HG02588 (cell line): ENCODE measurements at regions not wholly inside any gene's neighbourhood (a gene's known extent, or its start where the extent isn't known, plus 50 kb on each side); places are given as distances from the start of the nearest gene placed in this dataset.
"Not testable (repeated sequence)": the region's sequence is repeated elsewhere in the genome, so short reads cannot be mapped to it uniquely, and the experiment has no call there.

ENCODE experiments used
- ATAC-seq: cut with Tn5 transposase; IDR thresholded peaks from one replicate; pipeline ENCODE4 v1.9.1; 2021; ENCODE audit warnings: mild to moderate bottlenecking, moderate library complexity; ENCODE audit not compliant: unreplicated experiment

DNA sequence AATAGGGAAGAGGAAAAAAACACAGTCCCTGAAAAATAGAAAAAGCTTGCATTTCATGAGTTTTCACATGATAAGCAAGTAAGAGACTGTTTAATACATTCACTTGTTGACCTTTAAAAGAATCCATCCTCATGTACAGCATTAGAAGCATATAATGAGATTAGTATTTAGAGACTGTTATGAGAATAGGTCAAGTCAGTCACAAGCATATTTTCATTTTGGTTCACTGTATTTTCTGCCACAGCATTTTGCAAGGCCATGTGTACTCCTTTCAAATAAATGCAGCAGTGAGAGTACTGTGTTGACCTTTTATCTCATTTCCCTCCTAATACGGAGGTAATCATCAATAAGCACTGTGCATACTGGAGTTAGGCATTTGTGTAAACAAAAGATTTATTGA is 162.2 kb upstream of the SETMAR start:
- ATAC-seq = no peak

DNA sequence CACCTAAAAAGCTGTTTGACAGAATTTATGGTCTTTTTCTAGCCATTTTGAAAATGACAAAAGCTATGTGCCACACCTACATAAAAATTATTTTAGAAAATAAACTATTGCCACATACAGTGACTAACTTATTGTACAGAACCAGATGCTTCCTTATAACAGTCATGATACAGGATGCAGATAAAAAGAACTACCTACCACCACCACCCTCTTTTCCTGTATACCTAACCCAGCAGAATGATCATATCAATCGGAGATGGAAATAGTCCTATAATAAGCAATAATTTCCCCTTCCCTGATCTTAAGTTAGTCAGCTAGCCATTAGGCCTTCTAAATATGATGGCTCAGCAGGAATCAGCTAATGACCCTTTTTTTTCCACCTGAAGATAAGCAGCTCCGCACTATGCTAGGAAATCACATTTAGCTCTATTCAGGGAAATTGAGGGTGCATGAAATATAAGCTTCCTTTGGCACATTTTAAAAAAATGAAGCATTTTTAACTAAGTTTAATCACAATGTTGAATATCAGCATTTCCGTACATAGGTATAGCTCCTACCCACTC is 155.5 kb upstream of the SETMAR start:
- ATAC-seq = no peak

DNA sequence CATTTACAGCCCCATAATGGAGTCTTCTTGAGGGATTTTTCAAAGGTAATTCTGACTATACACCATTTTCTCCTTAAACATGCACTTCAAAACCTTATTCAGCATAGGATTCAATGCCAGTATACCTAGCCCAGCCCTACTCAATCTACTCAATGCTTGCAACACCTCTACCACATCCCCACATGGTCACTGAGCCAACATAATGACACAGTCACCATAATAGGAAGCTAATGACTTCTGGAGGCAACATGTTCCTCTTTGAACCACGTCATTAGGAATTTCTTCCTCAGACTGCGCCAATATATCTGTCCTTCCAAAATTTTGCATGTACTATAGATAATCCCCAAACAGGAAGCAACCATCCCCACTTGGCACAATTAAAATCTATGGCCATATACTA is 153.9 kb upstream of the SETMAR start:
- no peak for ATAC-seq

DNA sequence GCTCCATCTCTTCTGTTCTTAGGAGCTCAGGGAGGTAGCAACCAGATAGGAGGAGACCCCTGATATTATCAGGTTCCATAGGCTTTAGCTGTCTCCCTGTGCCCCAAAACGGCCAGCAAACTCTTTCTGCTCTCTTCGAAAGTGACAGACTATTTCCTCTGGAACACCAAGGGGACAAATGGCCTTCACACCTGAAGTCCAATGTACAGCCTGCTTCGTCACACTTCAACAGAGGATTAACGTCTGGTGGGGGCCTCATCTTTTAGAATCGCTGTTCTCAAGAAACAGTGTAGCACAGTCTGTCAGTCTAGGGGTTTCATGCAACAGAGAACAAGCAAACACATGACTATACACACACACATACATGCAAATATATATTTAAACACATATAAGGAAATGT is 152.4 kb upstream of the SETMAR start:
- no peak for ATAC-seq

GRCh38 chr3:4151859-4152258 is 151.3 kb upstream of the SETMAR start:
- no peak for ATAC-seq

DNA sequence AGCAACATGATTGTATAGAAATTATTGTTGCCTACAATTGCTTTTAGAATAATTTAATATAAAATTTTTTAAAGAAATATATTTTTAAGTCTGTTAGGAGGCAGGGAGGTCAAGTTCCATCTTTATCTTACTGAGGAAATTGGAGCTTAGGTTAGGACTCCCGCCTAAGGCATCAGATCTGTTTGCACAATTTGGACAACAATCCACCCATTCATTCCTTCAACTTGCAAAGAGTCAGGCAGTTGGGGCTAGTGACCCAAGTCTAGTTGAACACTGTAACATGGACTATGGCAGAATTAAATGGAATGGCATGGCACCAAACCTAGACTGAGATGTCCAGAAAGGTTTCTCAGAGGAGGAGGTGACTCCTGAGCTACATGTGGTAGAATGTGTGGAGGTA is 149.4 kb upstream of the SETMAR start:
- no peak for ATAC-seq

- no peak for ATAC-seq
Measured at GRCh38 chr3:4158329-4158728, 144.8 kb upstream of the SETMAR start.

- no peak for ATAC-seq
Measured at GRCh38 chr3:4162096-4162495, 141.1 kb upstream of the SETMAR start.

DNA sequence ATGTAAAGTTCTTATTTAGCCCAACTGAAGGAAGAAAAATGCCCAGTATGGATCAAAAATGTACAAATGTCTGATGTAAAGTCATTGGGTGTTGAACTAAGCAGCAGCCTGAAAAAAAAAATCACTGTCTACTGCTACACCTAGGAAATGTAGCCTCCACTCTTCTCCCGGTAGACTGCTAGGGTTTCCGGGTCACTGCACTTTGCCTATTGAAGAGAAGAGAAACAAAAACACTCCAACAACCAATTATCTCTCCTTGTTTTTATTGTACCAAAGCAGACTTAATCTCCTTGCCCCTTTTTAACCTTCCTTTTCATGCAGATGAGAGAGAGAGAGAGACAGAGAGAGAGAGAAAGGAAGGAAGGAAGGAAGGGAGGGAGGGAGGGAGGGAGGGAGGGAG is 140.2 kb upstream of the SETMAR start:
- ATAC-seq = no peak

GRCh38 chr3:4166540-4166939 is 136.6 kb upstream of the SETMAR start:
- ATAC-seq = no peak

- not testable (repeated sequence) for ATAC-seq
Measured at GRCh38 chr3:4167230-4167629, 135.9 kb upstream of the SETMAR start.

DNA sequence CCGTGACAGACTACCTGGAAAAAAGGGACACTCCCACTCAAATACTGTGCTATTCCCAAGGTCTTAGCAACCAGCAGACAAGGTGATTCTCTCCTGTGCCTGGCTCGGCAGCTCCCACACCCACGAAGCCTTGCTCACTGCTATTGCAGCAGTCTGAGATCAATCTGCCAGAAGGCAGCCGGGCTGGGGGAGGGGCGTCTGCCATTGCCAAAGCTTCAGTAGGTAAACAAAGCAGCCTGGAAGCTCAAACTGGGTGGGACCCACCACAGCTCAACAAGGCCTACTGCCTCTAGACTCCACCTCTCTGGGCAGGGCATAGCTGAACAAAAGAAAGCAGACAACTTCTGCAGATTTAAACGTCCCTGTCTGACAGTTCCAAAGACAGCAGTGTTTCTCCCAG is 128.4 kb upstream of the SETMAR start:
- no peak for ATAC-seq

DNA sequence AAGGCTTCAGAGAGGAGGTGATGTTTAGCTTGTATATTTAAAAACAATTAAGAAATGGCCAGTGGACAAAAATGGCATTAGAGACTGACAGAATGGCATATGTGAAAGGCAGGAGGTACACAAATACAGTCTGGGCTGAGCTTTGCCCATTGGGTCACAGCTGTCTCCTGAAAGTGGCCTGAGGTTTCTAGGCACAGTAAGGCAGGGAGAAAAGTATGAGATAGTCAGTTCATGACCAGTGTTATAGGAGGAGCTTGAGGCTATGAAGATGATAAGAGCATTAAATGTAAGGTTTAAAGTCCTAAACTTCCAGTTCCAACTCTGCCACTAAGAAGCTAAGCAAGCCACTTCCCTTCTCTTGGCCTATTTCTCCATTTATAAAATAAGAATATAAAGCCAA is 111.2 kb upstream of the SETMAR start:
- ATAC-seq = no peak

- ATAC-seq = no peak
Measured at GRCh38 chr3:4195006-4195405, 108.2 kb upstream of the SETMAR start.

DNA sequence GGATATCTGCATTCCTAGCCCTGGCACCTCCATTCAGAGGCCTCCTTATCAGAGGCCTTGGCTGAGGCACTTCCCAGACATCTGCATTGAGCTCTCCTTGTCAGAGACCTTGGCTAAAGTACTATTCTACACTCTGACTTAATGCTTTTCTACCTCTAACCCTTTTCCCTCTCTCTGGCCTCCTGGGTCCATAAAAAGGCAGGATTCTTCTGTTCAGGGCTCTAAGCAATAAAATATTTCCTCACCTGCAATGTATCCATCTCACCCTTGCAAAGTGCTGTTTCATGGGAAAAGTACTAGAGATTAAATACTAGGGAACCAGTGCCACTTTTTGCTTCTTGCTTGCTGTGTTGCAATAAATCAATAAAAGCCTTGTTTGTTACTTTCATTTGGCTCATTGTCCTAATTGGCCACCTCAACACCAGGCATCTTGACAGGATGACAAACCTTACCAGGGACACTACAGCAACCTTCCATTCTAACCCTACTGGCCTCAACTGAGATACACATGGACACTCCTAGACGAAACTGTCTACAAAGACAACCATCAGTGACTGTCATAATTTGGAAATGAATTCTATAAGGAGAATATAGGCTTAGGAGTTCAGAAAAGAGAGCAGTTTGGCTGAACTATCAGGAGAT is 106.5 kb upstream of the SETMAR start:
- no peak for ATAC-seq

GRCh38 chr3:4197670-4198069 is 105.5 kb upstream of the SETMAR start:
- ATAC-seq = no peak

DNA sequence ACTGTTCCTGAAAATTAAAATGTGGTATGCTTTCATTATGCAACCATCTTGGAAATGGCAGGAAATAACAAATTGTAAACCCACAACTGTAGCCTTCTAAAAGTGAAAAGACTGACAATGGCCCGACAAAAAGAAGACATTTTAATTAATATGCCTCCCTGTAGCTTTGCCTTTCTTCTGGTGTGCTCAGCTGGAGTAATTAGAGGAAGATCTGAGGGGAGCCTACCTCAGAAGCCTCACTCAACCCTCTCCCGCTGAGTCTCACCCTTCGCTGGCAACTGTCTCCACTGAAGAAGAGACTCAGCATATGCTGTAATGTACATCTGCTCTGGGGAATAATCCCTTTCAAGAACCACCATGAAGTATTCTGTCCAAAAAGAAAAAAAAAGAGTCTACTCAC is 104.7 kb upstream of the SETMAR start:
- ATAC-seq = no peak

DNA sequence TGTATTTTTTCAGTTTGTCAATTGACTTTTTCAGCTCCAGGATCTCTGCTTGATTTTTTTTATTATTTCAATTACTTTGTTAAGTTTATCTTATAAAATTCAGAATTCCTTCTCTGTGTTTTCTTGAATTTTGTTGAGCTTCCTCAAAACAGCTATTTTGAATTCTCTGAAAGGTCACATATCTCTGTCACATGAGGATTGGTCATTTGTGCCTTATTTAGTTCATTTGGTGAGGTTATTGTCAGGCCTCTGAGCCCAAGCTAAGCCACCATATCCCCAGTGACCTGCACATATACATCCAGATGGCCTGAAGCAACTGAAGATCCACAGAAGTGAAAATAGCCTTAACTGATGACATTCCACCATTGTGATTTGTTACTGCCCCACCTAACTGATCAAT is 98.4 kb upstream of the SETMAR start:
- ATAC-seq = not testable (repeated sequence)

DNA sequence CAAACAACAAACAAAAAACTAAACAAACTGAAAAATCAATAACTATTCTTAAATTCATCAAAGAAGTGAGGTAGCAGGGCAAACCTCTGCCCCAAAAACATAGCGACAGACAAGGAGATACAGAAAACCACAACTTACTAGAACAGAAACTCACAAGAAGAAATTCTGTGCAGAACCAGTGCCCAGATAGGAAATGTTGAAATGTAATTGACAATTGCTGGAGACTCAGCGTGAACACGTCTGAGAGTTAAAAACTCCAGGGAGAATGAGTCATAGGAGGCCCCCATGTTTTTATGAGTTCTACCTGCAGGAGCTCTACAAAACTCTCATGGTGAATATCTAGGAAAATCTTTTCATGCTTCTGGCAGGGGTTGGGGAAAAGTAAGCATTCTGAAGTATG is 95.5 kb upstream of the SETMAR start:
- ATAC-seq = no peak

- ATAC-seq = no peak
Measured at GRCh38 chr3:4208556-4208955, 94.6 kb upstream of the SETMAR start.

DNA sequence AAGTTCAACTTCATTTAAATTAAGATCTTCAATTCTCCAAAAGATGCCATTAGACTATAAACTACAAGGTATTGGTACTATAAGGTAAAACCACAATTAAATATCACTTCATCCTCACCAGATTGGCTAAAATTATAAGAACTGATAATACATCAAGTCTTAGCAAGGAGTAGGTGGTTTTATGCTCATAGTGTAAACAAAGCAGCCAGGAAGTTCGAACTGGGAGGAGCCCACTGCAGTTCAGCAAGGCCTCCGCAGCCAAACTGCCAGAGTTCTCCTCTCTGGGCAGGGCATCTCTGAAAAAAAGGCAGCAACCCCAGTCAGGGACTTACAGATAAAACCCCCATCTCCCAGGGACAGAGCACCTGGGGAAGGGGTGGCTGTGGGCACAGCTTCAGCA is 91.6 kb upstream of the SETMAR start:
- ATAC-seq = no peak

DNA sequence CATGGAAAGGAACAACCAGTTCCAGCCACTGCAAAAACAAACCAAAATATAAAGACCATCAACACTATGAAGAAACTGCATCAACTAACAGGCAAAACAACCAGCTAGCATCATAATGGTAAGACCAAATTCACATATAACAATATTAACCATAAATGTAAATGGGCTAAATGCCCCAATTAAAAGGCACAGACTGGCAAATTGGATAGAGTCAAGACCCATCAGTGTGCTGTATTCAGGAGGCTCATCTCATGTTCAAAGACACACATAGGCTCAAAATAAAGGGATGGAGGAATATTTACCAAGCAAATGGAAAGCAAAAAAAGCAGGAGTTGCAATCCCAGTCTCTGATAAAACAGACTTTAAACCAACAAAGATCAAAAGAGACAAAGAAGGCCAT is 89.7 kb upstream of the SETMAR start:
- not testable (repeated sequence) for ATAC-seq

DNA sequence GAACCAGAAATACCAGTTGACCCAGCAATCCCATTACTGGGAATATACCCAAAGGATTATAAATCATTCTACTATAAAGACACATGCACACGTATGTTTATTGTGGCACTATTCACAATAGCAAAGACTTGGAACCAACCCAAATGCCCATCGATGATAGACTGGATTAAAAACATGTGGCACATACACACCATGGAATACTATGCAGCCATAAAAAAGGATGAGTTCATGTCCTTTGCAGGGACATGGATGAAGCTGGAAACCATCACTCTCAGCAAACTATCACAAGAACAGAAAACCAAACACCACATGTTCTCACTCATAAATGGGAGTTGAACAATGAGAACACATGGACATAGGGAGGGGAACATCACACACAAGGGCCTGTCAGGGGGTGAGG is 86.2 kb upstream of the SETMAR start:
- ATAC-seq = not testable (repeated sequence)
